Activated naive CD8-positive, alpha-beta T cell treated with anti-CD3 and anti-CD28 coated beads, Interleukin-2, amount 10 ng/mL, durations not matched to agents 7 days and 5 days (primary cell): ENCODE measurements at regions not wholly inside any gene's neighbourhood (a gene's known extent, or its start where the extent isn't known, plus 50 kb on each side); places are given as distances from the start of the nearest gene placed in this dataset.

Experiments
- ATAC-seq: fragments of 150-1000 bp; cut with Tn5 transposase; one replicate; pipeline ENCODE4 v1.10.0; 2021; ENCODE audit warnings: low read depth, moderate library complexity
- POLR2A ChIA-PET: fragments of 350-600 bp; sonication (Branson Sonifier 250); formaldehyde crosslinking; loops from one replicate; lab custom pipeline; 2021; ENCODE audit warnings: antibody characterized with exemption; lab: Charles Lee
- DNase-seq: peaks from one replicate; pipeline ENCODE4 v3.0.0; 2021
- H3K27ac Mint-ChIP-seq: one replicate; pipeline ENCODE4 v1.8.0; 2022; ENCODE audit warnings: mild to moderate bottlenecking, mixed read lengths
- H3K27me3 Mint-ChIP-seq: one replicate; pipeline ENCODE4 v1.8.0; 2022; ENCODE audit warnings: mild to moderate bottlenecking, moderate library complexity, mixed read lengths
- H3K36me3 Mint-ChIP-seq: one replicate; pipeline ENCODE4 v1.8.0; 2021; ENCODE audit warnings: mild to moderate bottlenecking, mixed read lengths
- H3K4me1 Mint-ChIP-seq: one replicate; pipeline ENCODE4 v1.8.0; 2021; ENCODE audit warnings: mixed read lengths
- H3K4me3 Mint-ChIP-seq: one replicate; pipeline ENCODE4 v1.8.0; 2022; ENCODE audit warnings: mild to moderate bottlenecking, moderate library complexity, mixed read lengths
- H3K9me3 Mint-ChIP-seq: one replicate; pipeline ENCODE4 v1.8.0; 2021; ENCODE audit warnings: mixed read lengths

- no peaks in the 10 kb centered on the region for H3K4me1 Mint-ChIP-seq
- H3K27me3 Mint-ChIP-seq = no peaks in the 10 kb centered on the region
- ATAC-seq = no peak
Measured at GRCh38 chr11:129268371-129268770, 76.2 kb upstream of the ARHGAP32 start.

GRCh38 chr11:129267716-129268115 is 75.6 kb upstream of the ARHGAP32 start:
- Mint-ChIP-seq H3K27ac (no peak overlapping the region), H3K9me3 (no peaks in the 10 kb centered on the region), H3K36me3 (no peaks in the 10 kb centered on the region), H3K27me3 (no peaks in the 10 kb centered on the region), H3K4me3 (no peak overlapping the region), H3K4me1 (no peaks in the 10 kb centered on the region)
- ATAC-seq (no peak), DNase-seq (no peak)
- POLR2A ChIA-PET = no interaction called here

More at GRCh38 chr11:129268371-129268770, 76.2 kb upstream of the ARHGAP32 start:
- no peak for DNase-seq
- Mint-ChIP-seq H3K9me3 (no peaks in the 10 kb centered on the region), H3K36me3 (no peaks in the 10 kb centered on the region), H3K27ac (no peak overlapping the region), H3K4me3 (no peak overlapping the region)
- POLR2A ChIA-PET = no interaction called here

- no peak overlapping the region for H3K4me3 Mint-ChIP-seq
- H3K27me3 Mint-ChIP-seq = no peaks in the 10 kb centered on the region
- no peak for ATAC-seq
- H3K4me1 Mint-ChIP-seq = no peaks in the 10 kb centered on the region
- no peaks in the 10 kb centered on the region for H3K9me3 Mint-ChIP-seq
- no peaks in the 10 kb centered on the region for H3K36me3 Mint-ChIP-seq
- no peak overlapping the region for H3K27ac Mint-ChIP-seq
- POLR2A ChIA-PET = no interaction called here
- DNase-seq = no peak
Measured at GRCh38 chr11:129266536-129266935, 74.4 kb upstream of the ARHGAP32 start.

GRCh38 chr11:129265125-129265788 is 73.1 kb upstream of the ARHGAP32 start:
- no peak for DNase-seq
- H3K27ac Mint-ChIP-seq = no peak overlapping the region
- H3K36me3 Mint-ChIP-seq = no peaks in the 10 kb centered on the region
- POLR2A ChIA-PET = no interaction called here
- no peak for ATAC-seq
- no peaks in the 10 kb centered on the region for H3K4me1 Mint-ChIP-seq
- no peaks in the 10 kb centered on the region for H3K9me3 Mint-ChIP-seq
- no peak overlapping the region for H3K4me3 Mint-ChIP-seq
- H3K27me3 Mint-ChIP-seq = no peaks in the 10 kb centered on the region

- Mint-ChIP-seq H3K9me3 (no peaks in the 10 kb centered on the region), H3K36me3 (no peaks in the 10 kb centered on the region), H3K4me1 (no peaks in the 10 kb centered on the region), H3K27ac (no peak overlapping the region), H3K27me3 (no peaks in the 10 kb centered on the region), H3K4me3 (no peak overlapping the region)
- ATAC-seq = no peak
- POLR2A ChIA-PET = no interaction called here
- DNase-seq = no peak
Measured at GRCh38 chr11:129264114-129264513, 72.0 kb upstream of the ARHGAP32 start.

- no peaks in the 10 kb centered on the region for H3K4me1 Mint-ChIP-seq
- POLR2A ChIA-PET = no interaction called here
- ATAC-seq (no peak), DNase-seq (no peak)
- no peak overlapping the region for H3K4me3 Mint-ChIP-seq
- H3K27me3 Mint-ChIP-seq = no peaks in the 10 kb centered on the region
- H3K9me3 Mint-ChIP-seq = no peaks in the 10 kb centered on the region
- no peaks in the 10 kb centered on the region for H3K36me3 Mint-ChIP-seq
- H3K27ac Mint-ChIP-seq = no peak overlapping the region
Measured at GRCh38 chr11:129260750-129261149, 68.6 kb upstream of the ARHGAP32 start.

- Mint-ChIP-seq H3K27me3 (no peaks in the 10 kb centered on the region), H3K4me3 (no peak overlapping the region), H3K9me3 (no peaks in the 10 kb centered on the region), H3K4me1 (no peaks in the 10 kb centered on the region), H3K27ac (no peak overlapping the region), H3K36me3 (no peaks in the 10 kb centered on the region)
- POLR2A ChIA-PET = no interaction called here
- ATAC-seq (no peak), DNase-seq (no peak)
Measured at GRCh38 chr11:129259931-129260348, 67.8 kb upstream of the ARHGAP32 start.

- Mint-ChIP-seq H3K4me3 (no peak overlapping the region), H3K27ac (no peak overlapping the region), H3K9me3 (no peaks in the 10 kb centered on the region), H3K4me1 (no peaks in the 10 kb centered on the region), H3K27me3 (no peaks in the 10 kb centered on the region), H3K36me3 (no peaks in the 10 kb centered on the region)
- POLR2A ChIA-PET = no interaction called here
- DNase-seq (no peak), ATAC-seq (no peak)
Measured at GRCh38 chr11:129258205-129258604, 66.1 kb upstream of the ARHGAP32 start.

- Mint-ChIP-seq H3K9me3 (no peaks in the 10 kb centered on the region), H3K36me3 (no peaks in the 10 kb centered on the region), H3K4me3 (no peak overlapping the region), H3K4me1 (no peaks in the 10 kb centered on the region), H3K27ac (no peak overlapping the region), H3K27me3 (no peaks in the 10 kb centered on the region)
- DNase-seq = no peak
- no peak for ATAC-seq
- POLR2A ChIA-PET = no interaction called here
Measured at GRCh38 chr11:129257512-129257911, 65.4 kb upstream of the ARHGAP32 start.

GRCh38 chr11:129252621-129253020 is 60.5 kb upstream of the ARHGAP32 start:
- DNase-seq (no peak), ATAC-seq (no peak)
- Mint-ChIP-seq H3K36me3 (no peaks in the 10 kb centered on the region), H3K27ac (no peak overlapping the region), H3K9me3 (peaks cover 1% of the 10 kb centered on the region), H3K4me3 (no peak overlapping the region), H3K27me3 (no peaks in the 10 kb centered on the region), H3K4me1 (peaks cover 3% of the 10 kb centered on the region)
- POLR2A ChIA-PET = no interaction called here

GRCh38 chr11:129251067-129251466 is 58.9 kb upstream of the ARHGAP32 start:
- DNase-seq (no peak), ATAC-seq (no peak)
- POLR2A ChIA-PET = no interaction called here
- Mint-ChIP-seq H3K9me3 (peaks cover 1% of the 10 kb centered on the region), H3K27me3 (no peaks in the 10 kb centered on the region), H3K36me3 (no peaks in the 10 kb centered on the region), H3K4me3 (no peak overlapping the region), H3K27ac (no peak overlapping the region), H3K4me1 (peaks cover 12% of the 10 kb centered on the region)

GRCh38 chr11:129249923-129250322 is 57.8 kb upstream of the ARHGAP32 start:
- Mint-ChIP-seq H3K4me3 (no peak overlapping the region), H3K27me3 (no peaks in the 10 kb centered on the region), H3K4me1 (peaks cover 12% of the 10 kb centered on the region), H3K36me3 (no peaks in the 10 kb centered on the region), H3K27ac (no peak overlapping the region), H3K9me3 (peaks cover 1% of the 10 kb centered on the region)
- POLR2A ChIA-PET = no interaction called here
- ATAC-seq = no peak
- DNase-seq = no peak

- DNase-seq = no peak
- H3K4me1 Mint-ChIP-seq = peaks cover 12% of the 10 kb centered on the region
- no peak overlapping the region for H3K4me3 Mint-ChIP-seq
- H3K27me3 Mint-ChIP-seq = no peaks in the 10 kb centered on the region
- ATAC-seq = no peak
- H3K36me3 Mint-ChIP-seq = no peaks in the 10 kb centered on the region
- POLR2A ChIA-PET = no interaction called here
- H3K27ac Mint-ChIP-seq = no peak overlapping the region
- peaks cover 1% of the 10 kb centered on the region for H3K9me3 Mint-ChIP-seq
Measured at GRCh38 chr11:129249351-129249750, 57.2 kb upstream of the ARHGAP32 start.

GRCh38 chr11:129248618-129249017 is 56.5 kb upstream of the ARHGAP32 start:
- no peaks in the 10 kb centered on the region for H3K27me3 Mint-ChIP-seq
- POLR2A ChIA-PET = no interaction called here
- H3K4me3 Mint-ChIP-seq = no peak overlapping the region
- DNase-seq (no peak), ATAC-seq (no peak)
- peaks cover 1% of the 10 kb centered on the region for H3K9me3 Mint-ChIP-seq
- H3K27ac Mint-ChIP-seq = no peak overlapping the region
- H3K36me3 Mint-ChIP-seq = no peaks in the 10 kb centered on the region
- peaks cover 12% of the 10 kb centered on the region for H3K4me1 Mint-ChIP-seq
